GM12873 (cell line): ENCODE measurements at regions not wholly inside any gene's neighbourhood (a gene's known extent, or its start where the extent isn't known, plus 50 kb on each side); places are given as distances from the start of the nearest gene placed in this dataset.
A peak's percentile ranks its signal among the peaks of the same experiment; 100 is the strongest.

ENCODE experiments used
- CTCF ChIP-seq: IDR thresholded peaks from 2 replicates; pipeline ENCODE4 v1.5.1; 2012; ENCODE audit warnings: low read depth, mild to moderate bottlenecking, moderate library complexity, low read length, control low read depth; ENCODE audit not compliant: insufficient read depth; ENCODE audit errors: missing control alignments

- peak; percentile 59 for TF ChIP-seq CTCF
Measured at GRCh38 chr9:86614871-86615849, 260.9 kb upstream of the TUT7 start.

GRCh38 chr9:86613943-86614342, 259.7 kb upstream of the TUT7 start:
- no peak for TF ChIP-seq CTCF

GRCh38 chr9:86605303-86605702, 251.1 kb upstream of the TUT7 start:
- TF ChIP-seq CTCF: no peak

GRCh38 chr9:86604741-86605140, 250.5 kb upstream of the TUT7 start:
- no peak for TF ChIP-seq CTCF

GRCh38 chr9:86602715-86603114, 248.5 kb upstream of the TUT7 start:
- TF ChIP-seq CTCF: no peak

- no peak for TF ChIP-seq CTCF
Measured at GRCh38 chr9:86601697-86602096, 247.5 kb upstream of the TUT7 start.

GRCh38 chr9:86600977-86601376, 246.8 kb upstream of the TUT7 start:
- TF ChIP-seq CTCF: no peak
